ENCODE measurements at regions not wholly inside any gene's neighbourhood (a gene's known extent, or its start where the extent isn't known, plus 50 kb on each side); places are given as distances from the start of the nearest gene placed in this dataset.

GRCh38 chr10:4373098-4373497, 452.9 kb upstream of the AKR1E2 start:
- DNase-seq, result no peak

DNA sequence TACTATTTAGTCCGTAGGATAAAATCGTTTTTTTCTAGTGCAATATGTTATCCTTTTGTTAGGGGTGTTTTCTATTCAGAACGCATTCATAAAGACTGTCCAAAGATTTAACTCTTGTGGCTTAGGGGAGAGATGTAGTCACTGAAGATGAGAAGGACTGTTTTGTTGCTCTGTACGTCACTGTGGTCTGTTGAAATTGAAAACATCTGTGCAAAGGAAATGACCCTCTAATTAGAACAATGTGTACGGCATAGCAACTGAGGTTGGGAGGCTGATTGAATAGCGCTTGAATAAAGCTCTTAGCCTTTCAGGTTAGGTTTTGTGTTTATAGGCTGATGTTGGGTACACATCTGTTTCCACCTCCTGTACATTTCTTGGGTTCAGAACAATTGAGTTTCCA, 453.4 kb upstream of the AKR1E2 start:
- no peak for DNase-seq

DNA sequence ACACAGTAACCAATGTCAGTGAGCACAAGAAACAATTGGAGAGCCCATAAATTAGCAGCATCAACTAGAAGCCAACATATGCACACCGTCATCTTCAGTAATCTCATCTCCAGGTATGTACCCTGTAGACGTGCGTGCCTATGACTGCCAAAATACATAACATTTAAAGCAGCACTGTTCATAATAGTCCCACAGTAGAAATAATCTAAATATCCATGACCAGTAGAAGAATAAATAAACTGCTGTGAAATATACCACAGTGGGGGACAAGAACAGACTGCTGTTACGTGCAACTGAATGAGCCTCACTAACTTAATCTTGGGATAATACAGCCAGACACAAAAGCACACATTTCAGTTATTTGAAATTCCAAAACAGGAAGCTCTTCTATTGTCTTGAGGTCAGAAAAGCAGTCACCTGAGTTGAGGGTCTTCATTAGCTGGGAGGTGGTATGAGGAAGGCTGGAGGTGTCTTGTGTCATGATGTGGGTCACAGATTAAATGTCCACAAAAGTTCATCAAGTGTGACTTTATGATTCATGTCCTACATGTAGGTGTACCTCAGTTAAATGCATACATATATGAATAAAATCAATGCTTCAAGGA, 454.2 kb upstream of the AKR1E2 start:
- DNase-seq, result no peak

GRCh38 chr10:4370376-4370775, 455.6 kb upstream of the AKR1E2 start:
- no peak for DNase-seq

DNA sequence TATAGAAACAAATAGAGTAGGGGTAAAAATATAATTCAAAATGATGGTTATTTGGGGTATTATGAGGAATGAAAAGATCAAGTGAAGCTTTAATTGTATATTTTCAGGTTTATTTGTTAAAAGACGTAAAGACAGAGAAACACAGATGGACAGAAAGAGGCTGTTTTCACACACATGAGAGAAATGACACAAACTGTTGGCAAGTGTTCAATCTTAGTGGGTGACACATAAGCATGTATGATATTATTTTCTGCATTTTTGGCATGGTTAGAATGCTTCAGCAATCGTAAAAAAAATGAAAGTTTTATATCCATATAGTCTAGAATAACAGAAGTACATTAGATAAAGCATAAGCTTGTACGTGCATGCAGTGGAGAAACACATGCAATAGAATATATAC, 464.4 kb upstream of the AKR1E2 start:
- no peak for DNase-seq

- no peak for DNase-seq
Measured at GRCh38 chr10:4359003-4359402, 467.0 kb upstream of the AKR1E2 start.

DNA sequence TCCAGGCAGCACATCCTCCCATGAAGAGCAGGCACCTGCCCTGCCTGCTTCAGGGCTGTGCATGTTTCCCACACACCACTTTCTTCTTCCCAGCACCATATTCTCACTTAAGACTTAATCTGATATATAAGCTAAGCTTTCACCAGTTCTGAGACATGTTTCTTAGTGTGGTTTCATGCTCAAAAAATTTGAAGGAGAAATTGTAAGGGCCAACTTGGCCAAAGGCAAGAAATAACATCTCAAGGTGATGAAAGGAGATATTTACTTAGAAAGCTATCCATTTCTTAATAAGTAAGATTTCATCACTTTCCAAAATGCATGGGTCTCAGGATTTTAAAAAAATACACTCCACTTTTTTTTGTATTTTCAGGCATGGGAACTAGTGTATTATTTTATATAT, 468.1 kb upstream of the AKR1E2 start:
- no peak for DNase-seq

GRCh38 chr10:4355350-4355749, 470.7 kb upstream of the AKR1E2 start:
- DNase-seq, result no peak

- no peak for DNase-seq
Measured at GRCh38 chr10:4354382-4354812, 471.6 kb upstream of the AKR1E2 start.

DNA sequence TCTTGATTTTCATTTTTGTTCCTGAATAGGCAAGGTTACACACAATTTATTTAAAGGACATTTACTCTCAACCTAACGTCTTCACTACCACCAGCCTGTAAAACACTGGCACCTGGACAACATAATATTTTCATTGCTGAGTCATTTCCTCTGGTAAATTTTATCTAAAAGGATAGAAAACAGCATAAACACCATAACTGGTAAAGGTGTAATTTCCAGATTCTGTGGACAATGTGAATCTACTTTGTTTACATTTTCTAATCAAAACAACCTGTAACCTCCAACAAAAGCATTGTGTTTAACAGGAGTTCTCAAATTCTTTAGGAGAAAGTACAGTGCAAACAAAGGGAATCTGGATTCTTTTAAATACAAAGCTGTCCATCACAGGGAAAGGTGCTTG, 472.0 kb upstream of the AKR1E2 start:
- no peak for DNase-seq

GRCh38 chr10:4353059-4353655, 472.9 kb upstream of the AKR1E2 start:
- no peak for DNase-seq

GRCh38 chr10:4352414-4352961, 473.5 kb upstream of the AKR1E2 start:
- DNase-seq, result no peak

- no peak for DNase-seq
Measured at GRCh38 chr10:4351723-4352413, 474.1 kb upstream of the AKR1E2 start.

GRCh38 chr10:4347397-4347796, 478.6 kb upstream of the AKR1E2 start:
- no peak for DNase-seq

DNA sequence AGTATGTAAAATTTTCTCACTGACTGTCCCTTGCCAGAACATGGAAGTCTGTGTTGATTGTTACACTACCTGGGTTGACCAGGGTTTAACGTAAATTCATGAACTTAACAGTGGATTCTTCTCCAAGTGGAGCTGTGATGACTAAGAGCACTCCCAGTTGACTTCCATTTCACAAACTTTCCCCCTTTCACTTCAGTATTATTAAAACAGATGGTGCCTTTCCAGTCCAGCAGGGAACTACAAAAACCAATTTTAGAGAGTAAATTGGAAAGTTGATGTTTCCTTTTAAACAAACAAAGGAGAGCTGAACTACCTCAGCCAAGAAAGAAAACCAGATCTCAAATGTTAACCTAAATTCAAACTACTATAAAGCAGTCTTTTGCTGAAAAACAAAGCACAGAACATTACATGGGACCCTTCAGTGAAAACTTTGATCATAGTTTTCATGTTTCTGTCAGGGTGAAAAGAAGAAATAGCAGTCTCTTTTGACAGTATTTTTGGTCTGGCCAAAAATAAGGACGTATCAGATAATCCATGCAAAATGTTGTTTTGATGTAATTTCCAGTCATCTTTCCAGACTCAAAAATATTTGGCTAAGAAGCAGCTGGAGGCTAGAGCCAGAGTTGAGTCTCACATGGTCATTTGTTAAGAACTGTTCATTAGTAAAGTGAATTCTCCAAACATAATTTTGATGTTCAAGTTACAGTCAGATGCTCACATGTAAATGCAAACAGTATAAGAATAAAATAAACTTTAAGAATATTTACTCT, 479.9 kb upstream of the AKR1E2 start:
- no peak for DNase-seq

- no peak for DNase-seq
Measured at GRCh38 chr10:4344492-4344994, 481.5 kb upstream of the AKR1E2 start.

- DNase-seq, result no peak
Measured at GRCh38 chr10:4343873-4344272, 482.1 kb upstream of the AKR1E2 start.

GRCh38 chr10:4343091-4343490, 482.9 kb upstream of the AKR1E2 start:
- no peak for DNase-seq

DNA sequence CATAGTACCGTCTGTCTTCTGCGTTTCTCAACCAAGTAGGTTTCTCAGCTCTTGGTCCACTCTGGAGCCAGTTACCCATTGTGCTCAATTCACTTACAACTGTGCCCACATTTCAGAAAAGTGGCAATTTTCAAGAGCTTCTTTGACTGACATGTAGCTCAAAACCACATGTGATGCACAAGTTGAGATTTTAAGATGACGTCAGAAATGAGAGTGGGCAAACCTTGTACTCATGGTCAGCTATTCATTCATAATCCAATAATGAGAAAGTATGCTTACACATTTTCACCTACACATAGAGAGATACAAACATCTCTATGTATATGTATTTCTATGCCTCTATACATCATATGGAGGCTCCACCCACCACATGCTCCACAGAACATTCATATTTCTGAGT, 487.2 kb upstream of the AKR1E2 start:
- no peak for DNase-seq

DNA sequence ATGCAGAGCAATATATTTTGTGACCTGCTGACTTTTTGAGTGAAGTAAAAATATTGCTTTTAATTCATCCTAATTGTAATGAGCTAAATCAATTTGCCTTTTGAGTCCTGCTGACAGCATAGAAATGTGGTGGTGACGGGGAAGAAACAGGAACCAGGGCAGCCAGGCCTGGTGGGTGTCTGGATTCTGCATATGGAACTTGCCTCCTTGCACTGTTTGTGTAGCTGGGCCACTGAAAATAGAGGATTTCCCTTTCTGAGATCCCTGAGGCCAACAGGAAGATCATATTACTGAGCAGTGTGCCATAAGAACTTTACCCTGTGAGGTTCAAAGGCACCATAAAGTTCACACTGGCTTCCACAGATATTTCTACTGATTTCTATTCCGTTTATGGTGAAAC, 488.4 kb upstream of the AKR1E2 start:
- no peak for DNase-seq

- no peak for DNase-seq
Measured at GRCh38 chr10:4334871-4335270, 491.1 kb upstream of the AKR1E2 start.

DNA sequence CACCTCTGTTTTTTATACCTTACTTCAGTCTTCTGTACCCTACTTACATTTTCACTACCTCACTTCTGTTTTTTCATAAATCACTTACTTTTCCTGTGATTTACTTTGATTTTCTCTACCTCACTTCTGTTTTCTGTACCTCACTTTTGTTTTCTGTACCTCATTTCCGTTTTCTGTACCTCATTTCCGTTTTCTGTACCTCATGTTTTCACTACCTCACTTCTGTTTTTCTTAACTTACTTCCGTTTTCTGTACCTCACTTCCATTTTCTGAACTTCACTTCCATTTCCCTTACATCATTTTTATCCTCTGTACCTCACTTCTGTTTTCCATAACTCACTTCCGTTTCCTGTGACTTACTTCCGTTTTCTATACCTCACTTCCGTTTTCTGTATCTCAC, 492.0 kb upstream of the AKR1E2 start:
- DNase-seq, result no peak

DNA sequence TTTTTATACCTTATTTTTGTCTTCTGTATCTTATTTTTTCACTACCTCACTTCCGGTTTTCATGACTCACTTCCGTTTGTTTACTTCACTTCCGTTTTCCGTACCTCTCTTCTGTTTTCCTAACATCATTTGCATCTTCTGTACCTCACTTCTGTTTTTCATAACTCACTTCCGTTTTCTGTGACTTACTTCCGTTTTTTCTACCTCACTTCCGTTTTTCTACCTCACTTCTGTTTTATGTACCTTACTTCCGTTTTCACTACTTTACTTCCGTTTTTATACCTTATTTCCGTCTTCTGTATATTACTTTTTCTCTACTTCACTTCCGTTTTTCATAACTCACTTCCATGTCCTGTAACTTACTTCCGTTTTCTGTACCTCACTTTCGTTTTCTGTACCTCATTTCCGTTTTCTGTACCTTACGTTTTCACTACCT, 492.5 kb upstream of the AKR1E2 start:
- DNase-seq, result no peak
